ENCODE measurements at regions not wholly inside any gene's neighbourhood (a gene's known extent, or its start where the extent isn't known, plus 50 kb on each side); places are given as distances from the start of the nearest gene placed in this dataset.

DNA sequence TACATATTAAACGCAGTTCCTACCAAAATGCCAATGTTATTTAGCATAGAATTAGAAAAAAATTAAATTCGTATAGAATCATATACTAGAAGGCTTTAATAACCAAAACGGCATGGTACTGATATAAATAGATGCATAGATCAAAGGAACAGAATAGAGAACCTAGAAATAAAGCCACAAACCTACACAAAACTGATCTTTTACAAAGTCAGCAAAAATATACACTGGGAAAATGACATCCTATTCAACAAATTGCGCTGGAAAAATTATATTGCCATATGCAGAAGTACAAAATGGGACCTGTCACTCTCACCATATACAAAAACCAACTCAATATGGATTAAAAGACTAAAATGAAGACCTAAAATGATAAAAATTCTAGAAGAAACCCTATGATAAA lies 1882.6 kb downstream of the TP53TG3F start:
- TF ChIP-seq EZH2 (IDR thresholded peaks at IDR 0.05; ENCODE audit: low read length) (no peak), CTCF (optimal IDR thresholded peaks at IDR 0.05 in 1 of 3, IDR thresholded peaks at IDR 0.05 in 1 of 3, conservative IDR thresholded peaks at IDR 0.05 in 1 of 3; ENCODE audit: extremely low read depth in 1 of 3, insufficient read depth in 2 of 3, low read length in 3 of 3) (no peak)
- no peak overlapping the region for H3K4me2 ChIP-seq (ENCODE audit: control insufficient read depth, extremely low read depth, insufficient read depth, low read depth, low read length)
- FAIRE-seq (no peak), DNase-seq (ENCODE audit: low read depth, low spot score) (no peak)
- H3K27ac ChIP-seq (ENCODE audit: control insufficient read depth, insufficient read depth, low read length): no peak overlapping the region
- no peaks in the 10 kb centered on the region for H3K36me3 ChIP-seq (ENCODE audit: control insufficient read depth in 2 of 2, extremely low read depth in 1 of 2, insufficient read depth in 2 of 2, low read length in 2 of 2)
- dilution Hi-C loops (cut with MboI; ENCODE audit: extremely low pct_ligation_motif_present, low sequenced_read_pairs): no loop called here
- H2AFZ ChIP-seq (ENCODE audit: control insufficient read depth, low read length): no peak overlapping the region
- no peaks in the 10 kb centered on the region for H3K9me3 ChIP-seq (ENCODE audit: control insufficient read depth, low read depth, low read length)
- H4K20me1 ChIP-seq (ENCODE audit: control insufficient read depth, extremely low read depth, insufficient read depth, low read length): no peaks in the 10 kb centered on the region
- no peaks in the 10 kb centered on the region for H3K27me3 ChIP-seq (ENCODE audit: control insufficient read depth, extremely low read depth, insufficient read depth, low read length)
- no peaks in the 10 kb centered on the region for H3K79me2 ChIP-seq (ENCODE audit: control insufficient read depth, insufficient read depth, low read length)
- H3K9ac ChIP-seq (ENCODE audit: control insufficient read depth, extremely low read depth, insufficient read depth, low read length): no peak overlapping the region
- H3K4me1 ChIP-seq (ENCODE audit: control insufficient read depth, extremely low read depth, insufficient read depth, low read length): no peaks in the 10 kb centered on the region
- H3K9me1 ChIP-seq (ENCODE audit: control insufficient read depth, extremely low read depth, insufficient read depth, low read length): no peaks in the 10 kb centered on the region
- no peak overlapping the region for H3K4me3 ChIP-seq (ENCODE audit: control insufficient read depth in 2 of 3, extremely low read depth in 1 of 3, insufficient read depth in 2 of 3, low read depth in 1 of 3, low read length in 3 of 3)

GRCh38 chr16:35344012-35344762 lies 1884.8 kb downstream of the TP53TG3F start:
- FAIRE-seq (no peak), DNase-seq (ENCODE audit: low read depth, low spot score) (no peak)
- H3K9ac ChIP-seq (ENCODE audit: control insufficient read depth, extremely low read depth, insufficient read depth, low read length): no peak overlapping the region
- TF ChIP-seq CTCF (optimal IDR thresholded peaks at IDR 0.05 in 1 of 3, IDR thresholded peaks at IDR 0.05 in 1 of 3, conservative IDR thresholded peaks at IDR 0.05 in 1 of 3; ENCODE audit: extremely low read depth in 1 of 3, insufficient read depth in 2 of 3, low read length in 3 of 3) (no peak), EZH2 (IDR thresholded peaks at IDR 0.05; ENCODE audit: low read length) (no peak)
- no peaks in the 10 kb centered on the region for H4K20me1 ChIP-seq (ENCODE audit: control insufficient read depth, extremely low read depth, insufficient read depth, low read length)
- H2AFZ ChIP-seq (ENCODE audit: control insufficient read depth, low read length): no peak overlapping the region
- H3K4me1 ChIP-seq (ENCODE audit: control insufficient read depth, extremely low read depth, insufficient read depth, low read length): no peaks in the 10 kb centered on the region
- no peaks in the 10 kb centered on the region for H3K36me3 ChIP-seq (ENCODE audit: control insufficient read depth in 2 of 2, extremely low read depth in 1 of 2, insufficient read depth in 2 of 2, low read length in 2 of 2)
- dilution Hi-C loops (cut with MboI; ENCODE audit: extremely low pct_ligation_motif_present, low sequenced_read_pairs): no loop called here
- no peaks in the 10 kb centered on the region for H3K27me3 ChIP-seq (ENCODE audit: control insufficient read depth, extremely low read depth, insufficient read depth, low read length)
- no peaks in the 10 kb centered on the region for H3K9me1 ChIP-seq (ENCODE audit: control insufficient read depth, extremely low read depth, insufficient read depth, low read length)
- no peak overlapping the region for H3K4me2 ChIP-seq (ENCODE audit: control insufficient read depth, extremely low read depth, insufficient read depth, low read depth, low read length)
- H3K4me3 ChIP-seq (ENCODE audit: control insufficient read depth in 2 of 3, extremely low read depth in 1 of 3, insufficient read depth in 2 of 3, low read depth in 1 of 3, low read length in 3 of 3): no peak overlapping the region
- H3K27ac ChIP-seq (ENCODE audit: control insufficient read depth, insufficient read depth, low read length): no peak overlapping the region
- no peaks in the 10 kb centered on the region for H3K79me2 ChIP-seq (ENCODE audit: control insufficient read depth, insufficient read depth, low read length)
- H3K9me3 ChIP-seq (ENCODE audit: control insufficient read depth, low read depth, low read length): no peaks in the 10 kb centered on the region

Measured in keratinocyte (primary cell).